H7 (cell line): ENCODE measurements at regions not wholly inside any gene's neighbourhood (a gene's known extent, or its start where the extent isn't known, plus 50 kb on each side); places are given as distances from the start of the nearest gene placed in this dataset.
A peak's percentile ranks its signal among the peaks of the same experiment; 100 is the strongest.

Experiments used
- DNase-seq: peaks from one replicate; pipeline ENCODE4 v3.0.0; 2012
- H3K27me3 ChIP-seq: 2 replicates; pipeline ENCODE4 v1.6.0; 2011; ENCODE audit warnings: mild to moderate bottlenecking, low read length; ENCODE audit not compliant: control insufficient read depth, insufficient read depth
- H3K36me3 ChIP-seq: replicated peaks from 2 replicates; pipeline ENCODE4 v1.5.1; 2011; ENCODE audit warnings: low read length; ENCODE audit not compliant: control insufficient read depth, insufficient read depth
- H3K4me3 ChIP-seq: 2 replicates; pipeline ENCODE4 v1.5.1; 2011; ENCODE audit warnings: low read depth, mild to moderate bottlenecking, control low read depth, low read length, moderate library complexity; ENCODE audit not compliant: insufficient read depth

GRCh38 chr6:141607956-141608355 is 524.8 kb upstream of the GJE1 start:
- no peaks in the 10 kb centered on the region for H3K36me3 ChIP-seq
- DNase-seq: no peak
- H3K27me3 ChIP-seq: no peaks in the 10 kb centered on the region
- no peak overlapping the region for H3K4me3 ChIP-seq

- DNase-seq: no peak
- H3K27me3 ChIP-seq: no peaks in the 10 kb centered on the region
- no peak overlapping the region for H3K4me3 ChIP-seq
- H3K36me3 ChIP-seq: no peaks in the 10 kb centered on the region
Measured at GRCh38 chr6:141598487-141598886, 534.2 kb upstream of the GJE1 start.

GRCh38 chr6:141594874-141595273 is 537.9 kb upstream of the GJE1 start:
- no peak for DNase-seq
- no peaks in the 10 kb centered on the region for H3K27me3 ChIP-seq
- no peak overlapping the region for H3K4me3 ChIP-seq
- no peaks in the 10 kb centered on the region for H3K36me3 ChIP-seq

GRCh38 chr6:141593311-141593710 is 539.4 kb upstream of the GJE1 start:
- DNase-seq: no peak
- H3K4me3 ChIP-seq: no peak overlapping the region
- no peaks in the 10 kb centered on the region for H3K36me3 ChIP-seq
- no peaks in the 10 kb centered on the region for H3K27me3 ChIP-seq

GRCh38 chr6:141587482-141588266 is 545.1 kb upstream of the GJE1 start:
- DNase-seq: no peak
- Histone ChIP-seq H3K27me3 (no peaks in the 10 kb centered on the region), H3K36me3 (no peaks in the 10 kb centered on the region), H3K4me3 (no peak overlapping the region)

- no peak for DNase-seq
- Histone ChIP-seq H3K36me3 (no peaks in the 10 kb centered on the region), H3K4me3 (no peak overlapping the region), H3K27me3 (no peaks in the 10 kb centered on the region)
Measured at GRCh38 chr6:141580988-141581552, 551.7 kb upstream of the GJE1 start.

- Histone ChIP-seq H3K27me3 (no peaks in the 10 kb centered on the region), H3K4me3 (no peak overlapping the region), H3K36me3 (no peaks in the 10 kb centered on the region)
- no peak for DNase-seq
Measured at GRCh38 chr6:141580131-141580530, 552.6 kb upstream of the GJE1 start.

GRCh38 chr6:141576751-141577150 is 556.0 kb upstream of the GJE1 start:
- no peak overlapping the region for H3K4me3 ChIP-seq
- H3K27me3 ChIP-seq: no peaks in the 10 kb centered on the region
- H3K36me3 ChIP-seq: no peaks in the 10 kb centered on the region
- no peak for DNase-seq

- no peaks in the 10 kb centered on the region for H3K27me3 ChIP-seq
- H3K4me3 ChIP-seq: no peak overlapping the region
- H3K36me3 ChIP-seq: no peaks in the 10 kb centered on the region
- DNase-seq: peak; percentile 42
Measured at GRCh38 chr6:141562851-141563763, 569.6 kb upstream of the GJE1 start.

- DNase-seq: peak; percentile 28
- H3K4me3 ChIP-seq: no peak overlapping the region
- no peaks in the 10 kb centered on the region for H3K36me3 ChIP-seq
- H3K27me3 ChIP-seq: no peaks in the 10 kb centered on the region
Measured at GRCh38 chr6:141562186-141562811, 570.4 kb upstream of the GJE1 start.

GRCh38 chr6:141561154-141561553 is 571.6 kb upstream of the GJE1 start:
- Histone ChIP-seq H3K4me3 (no peak overlapping the region), H3K36me3 (no peaks in the 10 kb centered on the region), H3K27me3 (no peaks in the 10 kb centered on the region)
- DNase-seq: no peak

- no peak for DNase-seq
- H3K36me3 ChIP-seq: no peaks in the 10 kb centered on the region
- no peaks in the 10 kb centered on the region for H3K27me3 ChIP-seq
- no peak overlapping the region for H3K4me3 ChIP-seq
Measured at GRCh38 chr6:141552463-141552862, 580.3 kb upstream of the GJE1 start.

GRCh38 chr6:141552031-141552430 is 580.7 kb upstream of the GJE1 start:
- no peak overlapping the region for H3K4me3 ChIP-seq
- DNase-seq: no peak
- no peaks in the 10 kb centered on the region for H3K36me3 ChIP-seq
- H3K27me3 ChIP-seq: no peaks in the 10 kb centered on the region

- no peak for DNase-seq
- no peak overlapping the region for H3K4me3 ChIP-seq
- H3K27me3 ChIP-seq: no peaks in the 10 kb centered on the region
- no peaks in the 10 kb centered on the region for H3K36me3 ChIP-seq
Measured at GRCh38 chr6:141551318-141551717, 581.4 kb upstream of the GJE1 start.
